ENCODE measurements at regions not wholly inside any gene's neighbourhood (a gene's known extent, or its start where the extent isn't known, plus 50 kb on each side); places are given as distances from the start of the nearest gene placed in this dataset.
"Not testable (repeated sequence)": the region's sequence is repeated elsewhere in the genome, so short reads cannot be mapped to it uniquely, and the experiment has no call there.

DNA sequence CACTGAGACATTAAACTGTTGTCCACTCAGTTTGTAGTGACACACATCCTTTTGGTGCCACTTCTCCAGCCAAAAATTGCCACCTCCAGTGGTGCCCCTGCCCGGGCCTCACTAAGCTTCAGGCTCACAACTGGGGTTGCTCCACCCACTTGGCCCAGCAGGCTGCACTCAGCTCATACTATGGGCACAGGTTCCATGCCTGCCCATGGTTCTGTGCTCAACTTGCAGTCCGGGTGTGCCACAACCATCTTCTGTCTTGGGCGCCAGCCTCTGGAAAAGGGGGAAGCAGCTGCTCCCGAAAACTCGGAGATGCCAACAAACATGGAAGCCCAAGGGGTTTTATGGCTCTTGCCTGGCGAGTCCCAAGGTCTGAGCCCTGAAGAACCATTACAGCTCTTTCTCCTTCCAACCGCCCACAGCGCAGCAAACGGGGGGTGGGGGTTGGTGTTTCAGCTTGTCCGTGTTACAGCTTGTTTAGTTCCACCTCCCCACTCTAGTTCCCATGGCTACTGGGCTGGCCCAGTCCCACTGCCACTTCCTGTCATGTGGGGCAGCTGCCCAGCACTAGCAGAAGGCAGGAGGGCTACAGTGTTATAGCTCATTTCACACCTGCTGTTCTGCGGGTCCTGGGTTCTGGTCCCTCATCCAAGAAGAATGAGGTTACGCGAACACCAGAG, 998.3 kb downstream of the SLC16A7 start:
- Mint-ChIP-seq H3K4me3 (ENCODE audit: unreplicated experiment) (no peak overlapping the region), H3K36me3 (ENCODE audit: low read depth, unreplicated experiment) (no peaks in the 10 kb centered on the region), H3K4me1 (ENCODE audit: unreplicated experiment) (no peaks in the 10 kb centered on the region), H3K27ac (ENCODE audit: unreplicated experiment) (no peak overlapping the region), H3K9me3 (ENCODE audit: unreplicated experiment) (no peaks in the 10 kb centered on the region), H3K27me3 (ENCODE audit: unreplicated experiment) (peaks cover 2% of the 10 kb centered on the region)
- TF ChIP-seq, protein P1, sequence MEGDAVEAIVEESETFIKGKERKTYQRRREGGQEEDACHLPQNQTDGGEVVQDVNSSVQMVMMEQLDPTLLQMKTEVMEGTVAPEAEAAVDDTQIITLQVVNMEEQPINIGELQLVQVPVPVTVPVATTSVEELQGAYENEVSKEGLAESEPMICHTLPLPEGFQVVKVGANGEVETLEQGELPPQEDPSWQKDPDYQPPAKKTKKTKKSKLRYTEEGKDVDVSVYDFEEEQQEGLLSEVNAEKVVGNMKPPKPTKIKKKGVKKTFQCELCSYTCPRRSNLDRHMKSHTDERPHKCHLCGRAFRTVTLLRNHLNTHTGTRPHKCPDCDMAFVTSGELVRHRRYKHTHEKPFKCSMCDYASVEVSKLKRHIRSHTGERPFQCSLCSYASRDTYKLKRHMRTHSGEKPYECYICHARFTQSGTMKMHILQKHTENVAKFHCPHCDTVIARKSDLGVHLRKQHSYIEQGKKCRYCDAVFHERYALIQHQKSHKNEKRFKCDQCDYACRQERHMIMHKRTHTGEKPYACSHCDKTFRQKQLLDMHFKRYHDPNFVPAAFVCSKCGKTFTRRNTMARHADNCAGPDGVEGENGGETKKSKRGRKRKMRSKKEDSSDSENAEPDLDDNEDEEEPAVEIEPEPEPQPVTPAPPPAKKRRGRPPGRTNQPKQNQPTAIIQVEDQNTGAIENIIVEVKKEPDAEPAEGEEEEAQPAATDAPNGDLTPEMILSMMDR (IDR thresholded peaks at IDR 0.05; ENCODE audit: unreplicated experiment), result no peak
- DNase-seq (ENCODE audit: low spot score), result no peak

DNA sequence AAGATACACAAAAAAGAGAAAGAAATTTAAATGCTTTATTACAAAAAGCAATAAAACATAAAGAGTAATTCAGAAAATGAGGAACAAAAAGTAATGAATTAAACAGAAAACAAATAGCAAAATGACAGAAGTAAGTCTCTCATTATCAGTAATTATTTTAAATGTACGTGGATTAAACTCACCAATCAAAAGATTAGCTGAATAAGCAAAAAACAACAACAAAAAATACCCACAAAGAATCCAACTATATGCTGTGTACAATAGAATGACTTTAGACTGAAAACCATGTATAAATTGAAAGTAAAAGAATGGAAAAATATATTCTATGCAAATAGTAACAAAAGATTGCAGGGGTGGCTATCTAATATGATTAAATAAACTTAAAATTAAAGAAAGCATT, 1006.8 kb downstream of the SLC16A7 start:
- no peak for DNase-seq (ENCODE audit: low spot score)
- Mint-ChIP-seq H3K27me3 (ENCODE audit: unreplicated experiment) (no peaks in the 10 kb centered on the region), H3K9me3 (ENCODE audit: unreplicated experiment) (peaks cover 4% of the 10 kb centered on the region), H3K4me3 (ENCODE audit: unreplicated experiment) (no peak overlapping the region), H3K36me3 (ENCODE audit: low read depth, unreplicated experiment) (peaks cover 3% of the 10 kb centered on the region), H3K27ac (ENCODE audit: unreplicated experiment) (no peak overlapping the region), H3K4me1 (ENCODE audit: unreplicated experiment) (no peaks in the 10 kb centered on the region)
- TF ChIP-seq, protein P1 (IDR thresholded peaks at IDR 0.05; ENCODE audit: unreplicated experiment), result no peak

DNA sequence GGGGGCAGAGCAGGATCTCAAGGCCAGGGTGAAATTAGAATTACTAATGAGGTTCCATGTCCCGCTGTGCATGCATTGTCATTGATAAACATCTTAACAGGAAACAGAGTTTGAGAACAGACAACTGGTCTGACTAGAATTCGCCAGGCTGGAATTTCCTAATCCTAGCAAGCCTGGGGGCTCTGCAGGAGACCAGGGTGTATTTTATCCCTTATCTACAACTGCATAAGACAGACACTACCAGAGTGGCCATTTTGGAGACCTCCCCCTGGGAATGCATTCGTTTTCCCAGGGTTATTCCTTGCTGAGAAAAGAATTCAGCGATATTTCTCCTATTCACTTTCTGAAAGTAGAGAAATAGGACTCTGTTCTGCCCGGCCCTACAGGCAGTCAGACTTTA, 1007.6 kb downstream of the SLC16A7 start:
- not testable (repeated sequence) for H3K4me1 Mint-ChIP-seq (ENCODE audit: unreplicated experiment); H3K4me3 Mint-ChIP-seq (ENCODE audit: unreplicated experiment); H3K36me3 Mint-ChIP-seq (ENCODE audit: low read depth, unreplicated experiment); H3K27ac Mint-ChIP-seq (ENCODE audit: unreplicated experiment); H3K9me3 Mint-ChIP-seq (ENCODE audit: unreplicated experiment); DNase-seq (ENCODE audit: low spot score); H3K27me3 Mint-ChIP-seq (ENCODE audit: unreplicated experiment)

DNA sequence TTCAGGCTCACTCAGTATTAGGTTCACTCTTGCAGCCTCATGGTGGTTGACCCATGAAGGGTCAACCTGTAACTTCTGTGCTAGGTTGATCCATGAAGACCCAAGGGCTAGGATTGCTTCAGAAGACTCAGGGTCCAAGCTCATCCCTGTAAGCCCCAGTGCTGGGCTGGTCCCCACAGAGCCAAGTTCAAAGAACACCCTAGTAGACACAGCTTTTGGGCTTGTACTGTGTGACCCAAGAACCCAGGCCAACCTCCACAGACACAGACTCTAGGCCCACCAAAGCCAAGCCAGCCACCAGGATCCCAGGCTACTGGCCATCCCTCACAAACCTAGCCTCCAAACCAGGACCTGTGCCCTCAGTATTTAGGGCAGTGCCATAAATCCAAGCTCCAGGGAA, 1020.6 kb downstream of the SLC16A7 start:
- Mint-ChIP-seq H3K27ac (ENCODE audit: unreplicated experiment) (no peak overlapping the region), H3K27me3 (ENCODE audit: unreplicated experiment) (no peaks in the 10 kb centered on the region)

DNA sequence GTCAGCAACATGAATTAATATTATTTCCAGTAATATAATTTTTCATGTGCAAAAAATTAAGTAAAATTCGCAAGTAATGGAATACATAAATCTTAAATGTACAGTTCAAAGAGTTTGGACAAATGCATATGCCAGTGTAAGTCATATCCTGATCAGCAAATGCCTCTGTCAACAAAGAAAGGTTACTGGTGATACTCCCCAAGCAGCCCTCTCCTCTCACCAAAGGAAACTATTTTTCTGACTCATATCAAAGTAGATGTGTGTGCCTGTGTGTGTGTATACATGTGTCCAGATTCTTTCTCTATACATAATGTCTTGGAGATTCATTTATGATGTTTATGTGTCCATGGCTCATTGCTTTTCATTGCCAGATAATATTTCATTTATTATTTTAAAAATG, 1035.0 kb downstream of the SLC16A7 start:
- Mint-ChIP-seq H3K27me3 (ENCODE audit: unreplicated experiment) (no peaks in the 10 kb centered on the region), H3K4me1 (ENCODE audit: unreplicated experiment) (no peaks in the 10 kb centered on the region), H3K4me3 (ENCODE audit: unreplicated experiment) (no peak overlapping the region), H3K27ac (ENCODE audit: unreplicated experiment) (no peak overlapping the region), H3K36me3 (ENCODE audit: low read depth, unreplicated experiment) (no peaks in the 10 kb centered on the region), H3K9me3 (ENCODE audit: unreplicated experiment) (no peaks in the 10 kb centered on the region)
- no peak for DNase-seq (ENCODE audit: low spot score)
- TF ChIP-seq, protein P1 (IDR thresholded peaks at IDR 0.05; ENCODE audit: unreplicated experiment), result no peak

More for the DNA sequence above, 1020.6 kb downstream of the SLC16A7 start:
- Mint-ChIP-seq H3K4me1 (ENCODE audit: unreplicated experiment) (no peaks in the 10 kb centered on the region), H3K4me3 (ENCODE audit: unreplicated experiment) (no peak overlapping the region), H3K9me3 (ENCODE audit: unreplicated experiment) (no peaks in the 10 kb centered on the region), H3K36me3 (ENCODE audit: low read depth, unreplicated experiment) (no peaks in the 10 kb centered on the region)
- TF ChIP-seq, protein P1 (IDR thresholded peaks at IDR 0.05; ENCODE audit: unreplicated experiment), result no peak
- DNase-seq (ENCODE audit: low spot score), result no peak

Data from endothelial cell (in vitro differentiated cells).